ENCODE measurements at regions not wholly inside any gene's neighbourhood (a gene's known extent, or its start where the extent isn't known, plus 50 kb on each side); places are given as distances from the start of the nearest gene placed in this dataset.

GRCh38 chr16:6144463-6144862 is 1046.9 kb upstream of the EEF2KMT start:
- no peak overlapping the region for H3K9ac ChIP-seq (ENCODE audit: low read length)
- H3K79me2 ChIP-seq (ENCODE audit: low read length): no peaks in the 10 kb centered on the region
- H3K27me3 ChIP-seq (ENCODE audit: low read depth, low read length): no peaks in the 10 kb centered on the region
- H4K20me1 ChIP-seq (ENCODE audit: insufficient read depth, low read length): no peaks in the 10 kb centered on the region
- H2AFZ ChIP-seq (ENCODE audit: low read depth, low read length): no peak overlapping the region
- no peaks in the 10 kb centered on the region for H3K36me3 ChIP-seq (replicated peaks; ENCODE audit: low read depth, low read length)
- H3K9me3 ChIP-seq (ENCODE audit: insufficient read depth, low read length): no peaks in the 10 kb centered on the region
- no peak overlapping the region for H3K27ac ChIP-seq (ENCODE audit: low read length)
- no peak overlapping the region for H3K4me2 ChIP-seq (ENCODE audit: low read length)
- no peak for TF ChIP-seq EZH2phosphoT487 (IDR thresholded peaks at IDR 0.05; ENCODE audit: low read depth)
- TF ChIP-seq, protein P1, sequence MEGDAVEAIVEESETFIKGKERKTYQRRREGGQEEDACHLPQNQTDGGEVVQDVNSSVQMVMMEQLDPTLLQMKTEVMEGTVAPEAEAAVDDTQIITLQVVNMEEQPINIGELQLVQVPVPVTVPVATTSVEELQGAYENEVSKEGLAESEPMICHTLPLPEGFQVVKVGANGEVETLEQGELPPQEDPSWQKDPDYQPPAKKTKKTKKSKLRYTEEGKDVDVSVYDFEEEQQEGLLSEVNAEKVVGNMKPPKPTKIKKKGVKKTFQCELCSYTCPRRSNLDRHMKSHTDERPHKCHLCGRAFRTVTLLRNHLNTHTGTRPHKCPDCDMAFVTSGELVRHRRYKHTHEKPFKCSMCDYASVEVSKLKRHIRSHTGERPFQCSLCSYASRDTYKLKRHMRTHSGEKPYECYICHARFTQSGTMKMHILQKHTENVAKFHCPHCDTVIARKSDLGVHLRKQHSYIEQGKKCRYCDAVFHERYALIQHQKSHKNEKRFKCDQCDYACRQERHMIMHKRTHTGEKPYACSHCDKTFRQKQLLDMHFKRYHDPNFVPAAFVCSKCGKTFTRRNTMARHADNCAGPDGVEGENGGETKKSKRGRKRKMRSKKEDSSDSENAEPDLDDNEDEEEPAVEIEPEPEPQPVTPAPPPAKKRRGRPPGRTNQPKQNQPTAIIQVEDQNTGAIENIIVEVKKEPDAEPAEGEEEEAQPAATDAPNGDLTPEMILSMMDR (IDR thresholded peaks at IDR 0.05; ENCODE audit: low read depth, low read length): no peak
- no peaks in the 10 kb centered on the region for H3K4me1 ChIP-seq (ENCODE audit: low read length)
- no peak overlapping the region for H3K4me3 ChIP-seq (ENCODE audit: low read length)

DNA sequence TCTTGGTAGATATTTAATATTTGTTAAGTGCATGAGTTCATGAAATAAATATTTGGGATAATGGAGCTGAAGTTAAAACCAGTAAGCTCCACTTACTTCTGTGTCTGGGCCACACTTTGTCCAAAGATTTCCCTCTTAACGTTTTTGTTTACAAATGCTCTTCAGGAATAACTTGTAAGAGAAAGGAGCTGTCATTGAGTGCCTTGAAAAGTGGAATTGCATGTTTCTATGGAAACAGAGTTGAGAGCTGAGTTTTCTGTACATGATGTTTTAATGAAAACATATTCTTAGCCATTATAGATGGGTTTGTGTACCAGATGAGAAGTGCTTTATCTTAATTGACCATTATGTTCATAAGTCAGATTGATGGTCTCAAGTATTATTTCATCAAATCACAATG is 1045.4 kb upstream of the EEF2KMT start:
- TF ChIP-seq, protein P1 (IDR thresholded peaks at IDR 0.05; ENCODE audit: low read depth, low read length): no peak
- TF ChIP-seq EZH2phosphoT487 (IDR thresholded peaks at IDR 0.05; ENCODE audit: low read depth): no peak
- H3K4me1 ChIP-seq (ENCODE audit: low read length): no peaks in the 10 kb centered on the region
- H2AFZ ChIP-seq (ENCODE audit: low read depth, low read length): no peak overlapping the region
- H3K36me3 ChIP-seq (replicated peaks; ENCODE audit: low read depth, low read length): no peaks in the 10 kb centered on the region
- H3K27ac ChIP-seq (ENCODE audit: low read length): no peak overlapping the region
- no peak overlapping the region for H3K4me2 ChIP-seq (ENCODE audit: low read length)
- no peaks in the 10 kb centered on the region for H3K9me3 ChIP-seq (ENCODE audit: insufficient read depth, low read length)
- no peaks in the 10 kb centered on the region for H3K27me3 ChIP-seq (ENCODE audit: low read depth, low read length)
- H3K9ac ChIP-seq (ENCODE audit: low read length): no peak overlapping the region
- H4K20me1 ChIP-seq (ENCODE audit: insufficient read depth, low read length): no peaks in the 10 kb centered on the region
- no peaks in the 10 kb centered on the region for H3K79me2 ChIP-seq (ENCODE audit: low read length)
- H3K4me3 ChIP-seq (ENCODE audit: low read length): no peak overlapping the region

GRCh38 chr16:6133009-6133557 is 1035.5 kb upstream of the EEF2KMT start:
- Histone ChIP-seq H3K27me3 (ENCODE audit: low read depth, low read length) (no peaks in the 10 kb centered on the region), H2AFZ (ENCODE audit: low read depth, low read length) (no peak overlapping the region), H3K4me2 (ENCODE audit: low read length) (no peak overlapping the region), H3K9ac (ENCODE audit: low read length) (no peak overlapping the region), H3K4me3 (ENCODE audit: low read length) (no peak overlapping the region), H4K20me1 (ENCODE audit: insufficient read depth, low read length) (no peaks in the 10 kb centered on the region), H3K4me1 (ENCODE audit: low read length) (no peaks in the 10 kb centered on the region), H3K27ac (ENCODE audit: low read length) (no peak overlapping the region), H3K79me2 (ENCODE audit: low read length) (no peaks in the 10 kb centered on the region), H3K36me3 (replicated peaks; ENCODE audit: low read depth, low read length) (no peaks in the 10 kb centered on the region), H3K9me3 (ENCODE audit: insufficient read depth, low read length) (no peaks in the 10 kb centered on the region)
- TF ChIP-seq EZH2phosphoT487 (IDR thresholded peaks at IDR 0.05; ENCODE audit: low read depth): no peak
- TF ChIP-seq, protein P1 (IDR thresholded peaks at IDR 0.05; ENCODE audit: low read depth, low read length): no peak

DNA sequence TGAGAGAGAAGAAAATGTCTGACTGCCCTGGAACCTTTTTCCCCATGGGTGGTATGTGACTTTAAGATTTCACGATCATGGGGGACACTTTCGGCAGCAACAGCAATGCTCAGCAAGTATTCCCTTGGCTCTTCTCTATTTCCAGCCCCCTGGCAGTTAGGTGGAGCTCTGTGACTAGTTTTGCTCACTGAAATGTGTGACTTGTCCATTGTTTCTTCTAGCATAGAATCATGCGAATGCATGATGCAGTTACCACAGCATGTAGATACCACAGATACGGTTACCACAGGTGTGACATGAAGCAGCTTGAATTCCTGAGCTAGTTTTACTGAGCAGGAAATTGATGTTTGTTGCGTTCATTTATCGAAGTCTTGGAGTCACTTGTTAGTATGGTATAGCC is 1034.5 kb upstream of the EEF2KMT start:
- Histone ChIP-seq H3K27ac (ENCODE audit: low read length) (no peak overlapping the region), H3K79me2 (ENCODE audit: low read length) (no peaks in the 10 kb centered on the region), H2AFZ (ENCODE audit: low read depth, low read length) (no peak overlapping the region), H3K9ac (ENCODE audit: low read length) (no peak overlapping the region), H4K20me1 (ENCODE audit: insufficient read depth, low read length) (no peaks in the 10 kb centered on the region), H3K4me1 (ENCODE audit: low read length) (no peaks in the 10 kb centered on the region), H3K36me3 (replicated peaks; ENCODE audit: low read depth, low read length) (no peaks in the 10 kb centered on the region), H3K4me2 (ENCODE audit: low read length) (no peak overlapping the region), H3K4me3 (ENCODE audit: low read length) (no peak overlapping the region), H3K9me3 (ENCODE audit: insufficient read depth, low read length) (no peaks in the 10 kb centered on the region), H3K27me3 (ENCODE audit: low read depth, low read length) (no peaks in the 10 kb centered on the region)
- no peak for TF ChIP-seq EZH2phosphoT487 (IDR thresholded peaks at IDR 0.05; ENCODE audit: low read depth)
- TF ChIP-seq, protein P1 (IDR thresholded peaks at IDR 0.05; ENCODE audit: low read depth, low read length): no peak
